A673 (cell line): ENCODE measurements at regions not wholly inside any gene's neighbourhood (a gene's known extent, or its start where the extent isn't known, plus 50 kb on each side); places are given as distances from the start of the nearest gene placed in this dataset.

Experiments
- CTCF ChIP-seq: fragments of 300-800, 200-600 bp; sonication (generic); conservative IDR thresholded peaks from 2 replicates; pipeline ENCODE4 v1.5.1; 2017; ENCODE audit warnings: low read depth, mild to moderate bottlenecking, antibody characterized with exemption, low read length, moderate library complexity, mixed read lengths
- EZH2 ChIP-seq: fragments of 200-600 bp; sonication (generic); IDR thresholded peaks from 2 replicates; pipeline ENCODE4 v1.6.1; 2017; ENCODE audit warnings: borderline replicate concordance, low read depth, mild to moderate bottlenecking, mixed read lengths, antibody characterized with exemption, low read length; ENCODE audit not compliant: poor library complexity, severe bottlenecking

- TF ChIP-seq CTCF, result no peak
- TF ChIP-seq EZH2, result no peak
Measured at GRCh38 chr18:66900837-66901236, 296.9 kb upstream of the CDH19 start.
